ENCODE measurements at regions not wholly inside any gene's neighbourhood (a gene's known extent, or its start where the extent isn't known, plus 50 kb on each side); places are given as distances from the start of the nearest gene placed in this dataset.
A peak's percentile ranks its signal among the peaks of the same experiment; 100 is the strongest.

DNA sequence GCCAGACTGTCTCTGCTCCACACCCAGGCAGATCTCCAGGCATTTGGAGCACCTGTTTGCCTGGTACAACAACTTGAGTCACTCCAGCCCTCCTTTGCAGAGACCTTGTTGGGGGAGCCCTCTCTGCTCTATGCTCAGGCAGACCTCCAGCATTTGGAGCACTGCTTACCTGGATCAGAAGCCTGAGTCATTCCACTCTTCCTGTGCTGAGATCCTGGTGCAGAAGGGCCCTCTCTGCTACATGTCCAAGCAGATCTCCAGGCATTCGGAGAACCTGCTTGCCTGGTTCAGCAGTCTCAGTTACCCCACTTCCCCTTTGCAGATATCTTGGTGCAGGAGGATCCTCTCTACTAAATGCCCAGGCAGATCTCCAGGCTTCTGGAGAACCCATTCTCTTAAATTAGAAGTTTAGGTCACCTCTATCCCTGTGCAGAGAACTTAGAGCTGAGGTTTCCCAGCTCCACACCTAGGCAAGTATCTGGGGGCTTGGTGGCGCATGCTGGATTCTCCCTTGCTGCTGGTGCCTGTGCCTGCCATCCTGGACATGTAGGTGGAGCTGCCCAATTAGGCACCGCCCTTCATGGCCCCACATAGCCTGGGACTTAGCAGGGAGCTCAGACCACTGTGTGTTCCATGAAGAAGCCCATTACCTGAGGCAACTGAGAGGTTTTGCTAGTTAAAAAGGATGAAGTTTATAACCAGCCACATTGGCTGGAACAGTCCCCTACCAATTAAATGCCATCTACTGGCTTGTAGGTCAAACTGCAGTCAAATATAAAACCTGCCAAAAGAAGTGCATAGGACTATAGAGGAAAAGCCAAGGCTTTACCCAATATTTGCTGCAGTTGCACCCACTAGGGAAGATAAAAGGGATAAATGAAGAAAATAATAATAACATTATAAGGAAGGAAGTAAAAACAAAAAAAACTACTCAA lies 97.6 kb upstream of the SLITRK6 start:
- no peaks in the 10 kb centered on the region for H3K36me3 ChIP-seq (replicated peaks; ENCODE audit: control insufficient read depth, insufficient read depth, low read length)
- H3K4me3 ChIP-seq (ENCODE audit: insufficient read depth, low read depth, low read length): no peak overlapping the region
- H3K27me3 ChIP-seq (ENCODE audit: control insufficient read depth, insufficient read depth, low read length): no peaks in the 10 kb centered on the region
- DNase-seq: peak; percentile 3

DNA sequence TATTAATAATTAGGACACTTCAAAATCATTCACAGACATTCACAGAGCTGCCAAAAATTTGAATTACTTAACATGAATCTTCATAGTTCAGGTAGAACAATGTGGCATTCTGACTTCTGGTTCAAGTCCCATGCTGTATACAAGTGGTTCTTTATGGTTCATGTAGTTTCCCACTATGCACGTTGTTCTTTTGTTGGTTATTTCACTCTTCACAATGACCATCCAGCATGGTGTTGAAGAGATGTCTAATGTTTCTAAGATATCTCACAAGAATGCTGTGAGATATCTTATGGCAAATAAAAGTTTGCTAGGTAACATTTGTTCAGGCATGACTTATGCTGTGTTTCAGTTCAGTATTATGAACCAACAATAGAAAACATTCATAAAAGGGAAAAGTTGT lies 88.2 kb upstream of the SLITRK6 start:
- Histone ChIP-seq H3K36me3 (replicated peaks; ENCODE audit: control insufficient read depth, insufficient read depth, low read length) (no peaks in the 10 kb centered on the region), H3K27me3 (ENCODE audit: control insufficient read depth, insufficient read depth, low read length) (no peaks in the 10 kb centered on the region), H3K4me3 (ENCODE audit: insufficient read depth, low read depth, low read length) (no peak overlapping the region)
- DNase-seq: no peak

DNA sequence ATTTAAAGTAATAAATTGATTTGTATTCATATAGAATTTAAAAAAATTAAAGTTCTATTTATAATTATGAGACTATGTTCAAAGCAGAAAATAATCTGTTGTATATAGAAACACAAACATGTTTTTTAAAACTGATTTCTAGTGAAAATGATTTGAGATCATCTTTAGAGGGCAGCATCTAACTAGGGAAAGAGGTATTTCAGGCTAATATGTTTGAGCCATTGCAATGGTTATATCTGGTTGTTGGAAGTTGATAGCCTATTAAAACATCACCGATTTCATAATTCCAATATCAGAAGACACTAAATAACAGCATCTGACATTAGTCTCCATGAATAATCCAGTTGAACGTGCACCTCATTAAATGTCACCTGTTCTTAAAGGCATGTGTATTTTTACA lies 79.8 kb upstream of the SLITRK6 start:
- no peak for DNase-seq
- no peaks in the 10 kb centered on the region for H3K36me3 ChIP-seq (replicated peaks; ENCODE audit: control insufficient read depth, insufficient read depth, low read length)
- H3K27me3 ChIP-seq (ENCODE audit: control insufficient read depth, insufficient read depth, low read length): no peaks in the 10 kb centered on the region
- H3K4me3 ChIP-seq (ENCODE audit: insufficient read depth, low read depth, low read length): no peak overlapping the region

DNA sequence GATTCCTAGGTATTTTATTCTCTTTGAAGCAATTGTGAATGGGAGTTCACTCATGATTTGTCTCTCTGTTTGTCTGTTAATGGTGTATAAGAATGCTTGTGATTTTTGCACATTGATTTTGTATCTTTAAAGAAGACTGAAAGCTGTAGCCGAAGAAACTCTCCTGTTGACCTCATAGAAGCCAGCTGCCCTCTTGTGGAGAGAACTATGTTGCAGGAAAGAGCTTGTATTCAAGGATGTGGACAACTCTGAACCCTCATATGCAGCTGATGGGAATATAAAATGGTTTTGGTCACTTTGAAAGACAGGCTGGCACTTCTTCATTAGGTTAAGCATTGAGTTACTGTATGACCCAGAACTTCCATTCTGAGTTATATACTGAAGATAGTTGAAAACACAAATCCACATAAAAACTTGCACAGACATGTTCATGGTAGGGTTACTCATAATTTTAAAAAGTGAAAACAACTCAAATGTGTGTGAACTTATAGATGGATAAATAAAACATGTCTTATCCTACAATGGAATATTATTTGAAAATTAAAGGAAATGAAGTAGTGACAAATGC lies 65.8 kb upstream of the SLITRK6 start:
- Histone ChIP-seq H3K36me3 (replicated peaks; ENCODE audit: control insufficient read depth, insufficient read depth, low read length) (no peaks in the 10 kb centered on the region), H3K4me3 (ENCODE audit: insufficient read depth, low read depth, low read length) (no peak overlapping the region), H3K27me3 (ENCODE audit: control insufficient read depth, insufficient read depth, low read length) (no peaks in the 10 kb centered on the region)
- DNase-seq: peak; percentile 20

DNA sequence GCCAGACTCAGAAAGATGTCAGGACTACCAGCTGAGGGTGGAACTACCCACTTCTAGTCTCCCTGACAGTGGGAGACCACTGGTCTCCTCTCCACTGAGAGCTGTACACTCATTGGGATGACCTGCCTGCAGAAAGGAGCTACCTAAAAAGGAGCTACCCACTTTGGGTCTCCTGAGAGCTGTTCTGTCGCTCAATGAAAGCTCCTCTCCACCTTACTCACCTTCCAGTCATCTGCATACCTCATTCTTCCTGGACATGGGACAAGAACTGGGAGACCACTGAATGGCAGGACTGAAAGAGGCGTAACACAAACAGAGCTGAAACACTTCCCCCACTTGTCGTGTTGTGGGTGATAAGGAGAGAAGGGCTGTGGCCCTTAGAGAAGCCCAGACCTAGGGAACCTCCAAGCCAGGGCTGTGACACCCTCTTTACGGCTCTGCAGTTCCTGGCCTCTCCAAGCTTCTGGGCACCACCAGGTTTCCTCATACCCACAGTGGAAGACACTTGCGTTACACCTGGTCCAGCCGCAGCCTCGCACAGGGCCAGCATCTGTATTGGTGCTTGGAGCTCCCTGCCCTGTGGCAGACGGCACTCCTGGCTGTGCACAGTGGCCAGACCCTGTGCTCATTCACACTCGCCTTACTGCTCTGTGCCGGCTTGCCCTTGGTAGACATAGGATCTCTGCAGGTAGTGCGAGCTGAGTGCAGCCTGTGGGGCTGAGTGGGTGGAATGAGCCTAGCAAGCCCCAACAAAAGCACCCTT lies 54.9 kb upstream of the SLITRK6 start:
- no peak for DNase-seq
- H3K4me3 ChIP-seq (ENCODE audit: insufficient read depth, low read depth, low read length): no peak overlapping the region
- no peaks in the 10 kb centered on the region for H3K36me3 ChIP-seq (replicated peaks; ENCODE audit: control insufficient read depth, insufficient read depth, low read length)
- no peaks in the 10 kb centered on the region for H3K27me3 ChIP-seq (ENCODE audit: control insufficient read depth, insufficient read depth, low read length)

DNA sequence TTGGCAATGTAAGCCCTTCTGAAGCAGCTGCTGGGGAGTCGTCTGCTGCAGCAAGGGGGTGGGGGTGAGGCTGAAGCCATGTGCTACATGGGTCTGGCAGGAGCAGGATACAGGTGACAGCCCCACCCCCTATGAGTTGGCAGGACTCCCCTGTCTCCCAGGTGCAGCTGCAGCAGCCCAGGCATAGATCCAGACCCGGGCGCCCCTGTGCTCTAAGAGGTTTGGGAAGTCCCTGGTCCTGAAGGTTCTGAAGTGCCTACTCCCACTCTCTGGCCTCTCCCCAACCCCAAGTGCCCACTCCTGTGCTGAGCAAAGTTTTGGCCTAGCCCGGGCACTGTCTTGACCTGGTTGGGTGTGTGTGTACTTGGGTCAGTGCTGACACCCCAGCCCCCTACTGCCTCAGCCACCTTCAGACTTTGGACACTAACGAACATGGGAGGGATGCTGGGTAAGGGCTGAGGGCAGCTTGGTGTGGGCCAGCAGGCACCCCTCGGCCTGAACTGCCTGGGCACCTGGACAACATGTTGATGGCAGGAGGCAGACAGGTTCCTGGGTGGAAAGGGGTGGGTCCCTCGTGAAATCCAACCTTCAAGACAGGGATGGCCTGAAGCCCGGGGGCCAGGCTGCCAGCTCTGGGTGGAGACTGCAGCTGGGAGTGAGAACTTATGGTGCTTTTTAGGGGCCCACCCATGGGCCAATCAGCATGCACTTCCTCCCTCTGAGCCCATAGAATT lies 54.1 kb upstream of the SLITRK6 start:
- Histone ChIP-seq H3K27me3 (ENCODE audit: control insufficient read depth, insufficient read depth, low read length) (no peaks in the 10 kb centered on the region), H3K4me3 (ENCODE audit: insufficient read depth, low read depth, low read length) (no peak overlapping the region), H3K36me3 (replicated peaks; ENCODE audit: control insufficient read depth, insufficient read depth, low read length) (no peaks in the 10 kb centered on the region)
- DNase-seq: peak; percentile 2

All from H7 (cell line).